GM19397 (cell line): ENCODE measurements at regions not wholly inside any gene's neighbourhood (a gene's known extent, or its start where the extent isn't known, plus 50 kb on each side); places are given as distances from the start of the nearest gene placed in this dataset.
"Not testable (repeated sequence)": the region's sequence is repeated elsewhere in the genome, so short reads cannot be mapped to it uniquely, and the experiment has no call there.

Experiments
- ATAC-seq: cut with Tn5 transposase; IDR thresholded peaks from one replicate; pipeline ENCODE4 v1.9.1; 2021; ENCODE audit warnings: mild to moderate bottlenecking, moderate library complexity; ENCODE audit not compliant: unreplicated experiment

- ATAC-seq, result no peak
Measured at GRCh38 chr13:109941951-109942350, 155.6 kb upstream of the IRS2 start.

GRCh38 chr13:109941221-109941620, 154.8 kb upstream of the IRS2 start:
- ATAC-seq, result no peak

GRCh38 chr13:109940637-109941036, 154.3 kb upstream of the IRS2 start:
- no peak for ATAC-seq

- no peak for ATAC-seq
Measured at GRCh38 chr13:109939838-109940237, 153.5 kb upstream of the IRS2 start.

GRCh38 chr13:109939180-109939579, 152.8 kb upstream of the IRS2 start:
- no peak for ATAC-seq

- no peak for ATAC-seq
Measured at GRCh38 chr13:109938255-109938936, 152.0 kb upstream of the IRS2 start.

GRCh38 chr13:109934520-109934919, 148.1 kb upstream of the IRS2 start:
- not testable (repeated sequence) for ATAC-seq

- no peak for ATAC-seq
Measured at GRCh38 chr13:109933476-109933875, 147.1 kb upstream of the IRS2 start.

GRCh38 chr13:109924376-109924775, 138.0 kb upstream of the IRS2 start:
- ATAC-seq, result no peak

GRCh38 chr13:109922518-109922917, 136.1 kb upstream of the IRS2 start:
- ATAC-seq, result no peak

GRCh38 chr13:109919715-109920375, 133.5 kb upstream of the IRS2 start:
- ATAC-seq, result no peak

- no peak for ATAC-seq
Measured at GRCh38 chr13:109918179-109918711, 131.9 kb upstream of the IRS2 start.

GRCh38 chr13:109917422-109917821, 131.0 kb upstream of the IRS2 start:
- ATAC-seq, result no peak

GRCh38 chr13:109913936-109914510, 127.6 kb upstream of the IRS2 start:
- no peak for ATAC-seq

- no peak for ATAC-seq
Measured at GRCh38 chr13:109913186-109913585, 126.8 kb upstream of the IRS2 start.

GRCh38 chr13:109910194-109910593, 123.8 kb upstream of the IRS2 start:
- ATAC-seq, result no peak

GRCh38 chr13:109906976-109907375, 120.6 kb upstream of the IRS2 start:
- ATAC-seq, result no peak

GRCh38 chr13:109904218-109904617, 117.8 kb upstream of the IRS2 start:
- ATAC-seq, result no peak

GRCh38 chr13:109900741-109901140, 114.4 kb upstream of the IRS2 start:
- ATAC-seq, result no peak

- no peak for ATAC-seq
Measured at GRCh38 chr13:109900320-109900719, 113.9 kb upstream of the IRS2 start.

GRCh38 chr13:109899748-109900147, 113.4 kb upstream of the IRS2 start:
- ATAC-seq, result no peak

- ATAC-seq, result no peak
Measured at GRCh38 chr13:109899316-109899715, 112.9 kb upstream of the IRS2 start.
